K562 (cell line): ENCODE measurements at regions not wholly inside any gene's neighbourhood (a gene's known extent, or its start where the extent isn't known, plus 50 kb on each side); places are given as distances from the start of the nearest gene placed in this dataset.

ENCODE experiments used
- ATAC-seq: fragments of 200-7000 bp; cut with Tn5 transposase; 3 replicates; pipeline ENCODE4 v1.9.1; 2020; ENCODE audit warnings: moderate library complexity
- BruUV-seq: library from RNA; stranded (reverse); fragments of 400-500 nt; replicated peaks from 2 replicates; lab custom pipeline; 2021; lab: Mats Ljungman, UMichigan
- CTCF ChIA-PET: fragments of 300-600 bp; formaldehyde crosslinking; extraction: SDS; loops from one replicate; lab custom pipeline; 2021; ENCODE audit warnings: low intra/inter-chr PET ratio; lab: Yijun Ruan, JAX
- POLR2A ChIA-PET: fragments of 300-600, 350-650 bp; sonication (Branson Sonifier 250); formaldehyde crosslinking; extraction: SDS; loops from one replicate; lab custom pipeline; 2021; ENCODE audit warnings: antibody characterized with exemption, inconsistent platforms; lab: Yijun Ruan, JAX
- DNase-seq, 4 experiments: peaks; one replicate each; pipeline versions ENCODE4 v3.0.0 to v3.0.0-alpha.2; 2011 to 2018; ENCODE audit warnings: low spot score in 3 of 4, mixed read lengths in 3 of 4; ENCODE audit errors: extremely low read depth in 1 of 4
- FAIRE-seq: peaks from 2 replicates; lab custom pipeline; 2011; peaks lifted over from hg19 to GRCh38; lab: Jason Lieb, UNC
- H2AFZ ChIP-seq: 2 replicates; pipeline ENCODE4 v1.6.0; 2011; ENCODE audit warnings: low read depth, low read length, control low read depth, inconsistent platforms
- H3K27ac ChIP-seq: fragments of 200-600 bp; 3 replicates; pipeline ENCODE4 v1.8.0; 2011; ENCODE audit warnings: low read depth, mild to moderate bottlenecking, control low read depth, inconsistent platforms, low read length, moderate library complexity, mixed read lengths; ENCODE audit errors: extremely low read depth
- H3K27me3 ChIP-seq, 2 experiments: fragments of 300-600 bp in 1 of 2; 2 replicates in 1 of 2; 3 replicates in 1 of 2; pipeline versions ENCODE4 v1.6.0 to v1.8.0; 2011; ENCODE audit warnings: inconsistent platforms in 2 of 2, low read length in 2 of 2, mild to moderate bottlenecking in 1 of 2, mixed read lengths in 1 of 2, moderate library complexity in 1 of 2; ENCODE audit not compliant: control insufficient read depth in 2 of 2, insufficient read depth in 2 of 2
- H3K36me3 ChIP-seq: fragments of 300-600 bp; 3 replicates; pipeline ENCODE4 v1.8.0; 2011; ENCODE audit warnings: mild to moderate bottlenecking, low read length, inconsistent platforms; ENCODE audit not compliant: control insufficient read depth, insufficient read depth
- H3K4me1 ChIP-seq, 2 experiments: fragments of 200-600 bp in 1 of 2; replicated peaks in 1 of 2; 2 replicates in 1 of 2; 3 replicates in 1 of 2; pipeline versions ENCODE4 v1.5.1 to v1.8.0; 2011; ENCODE audit warnings: inconsistent platforms in 2 of 2, low read length in 2 of 2, mild to moderate bottlenecking in 1 of 2, mixed read lengths in 1 of 2, moderate library complexity in 1 of 2; ENCODE audit not compliant: control insufficient read depth in 2 of 2, insufficient read depth in 2 of 2
- H3K4me2 ChIP-seq: 2 replicates; pipeline ENCODE4 v1.6.1; 2011; ENCODE audit warnings: low read length, control low read depth, inconsistent platforms, mixed read lengths; ENCODE audit not compliant: insufficient read depth
- H3K4me3 ChIP-seq: fragments of 200-600 bp; sonication (generic), shearing (Covaris generic); 2 replicates; pipeline ENCODE4 v1.5.1; 2016; ENCODE audit warnings: control low read depth, inconsistent platforms
- H3K79me2 ChIP-seq: fragments of 200-600 bp; 3 replicates; pipeline ENCODE4 v1.8.0; 2011; ENCODE audit warnings: low read length, inconsistent platforms; ENCODE audit not compliant: control insufficient read depth, insufficient read depth
- H3K9ac ChIP-seq, 2 experiments: 2 replicates each; pipeline versions ENCODE4 v1.6.0 to v1.6.1; 2011; ENCODE audit warnings: low read depth in 2 of 2, low read length in 2 of 2, control low read depth in 1 of 2, inconsistent platforms in 1 of 2, mild to moderate bottlenecking in 1 of 2, mixed read lengths in 1 of 2; ENCODE audit not compliant: insufficient read depth in 1 of 2
- H3K9me1 ChIP-seq: one replicate; pipeline ENCODE4 v1.6.0; 2011; ENCODE audit warnings: inconsistent platforms, mild to moderate bottlenecking, low read length, moderate library complexity; ENCODE audit not compliant: control insufficient read depth, insufficient read depth
- H3K9me3 ChIP-seq: replicated peaks from 2 replicates; pipeline ENCODE4 v1.5.1; 2011; ENCODE audit warnings: low read depth, low read length, inconsistent platforms; ENCODE audit not compliant: control insufficient read depth, insufficient read depth
- H4K20me1 ChIP-seq: replicated peaks from 2 replicates; pipeline ENCODE4 v1.6.1; 2011; ENCODE audit warnings: low read length, inconsistent platforms, mixed read lengths; ENCODE audit not compliant: control insufficient read depth, insufficient read depth
- BCLAF1 ChIP-seq, 2 experiments: fragments of 450-650 bp in 1 of 2; IDR thresholded peaks; 2 replicates each; pipeline ENCODE4 v1.6.1; 2011 to 2017; ENCODE audit warnings: low read depth in 2 of 2, antibody characterized with exemption in 1 of 2, borderline replicate concordance in 1 of 2, low read length in 1 of 2, mild to moderate bottlenecking in 1 of 2, mixed read lengths in 1 of 2; ENCODE audit not compliant: control insufficient read depth in 1 of 2
- HES1 ChIP-seq: fragments of 450-650 bp; IDR thresholded peaks from 2 replicates; pipeline ENCODE4 v1.6.1; 2016; ENCODE audit warnings: low read depth, mild to moderate bottlenecking, moderate library complexity
- IRF9 ChIP-seq: fragments of 450-650 bp; IDR thresholded peaks from 2 replicates; pipeline ENCODE4 v1.6.1; 2016; ENCODE audit warnings: missing biosample characterization, missing genetic modification characterization
- KHSRP ChIP-seq: fragments of 450-650 bp; IDR thresholded peaks from 2 replicates; pipeline ENCODE4 v1.6.1; 2017
- KLF1 ChIP-seq: fragments of 450-650 bp; IDR thresholded peaks from 2 replicates; pipeline ENCODE4 v1.6.1; 2016; ENCODE audit warnings: missing genetic modification characterization, missing compliant biosample characterization
- MAZ ChIP-seq, 2 experiments: fragments of 450-650 bp in 1 of 2; sonication (generic) in 1 of 2; formaldehyde crosslinking; IDR thresholded peaks in 1 of 2; conservative IDR thresholded peaks in 1 of 2; 2 replicates each; pipeline versions ENCODE4 v1.4.0 to v1.5.0; 2020; ENCODE audit warnings: mild to moderate bottlenecking in 1 of 2, missing genetic modification reagents in 1 of 2
- RAD21 ChIP-seq, 2 experiments: fragments of 250-450 bp in 1 of 2; fragments of 450-650 bp in 1 of 2; sonication (Bioruptor Pico) in 1 of 2; formaldehyde crosslinking in 1 of 2; IDR thresholded peaks in 1 of 2; conservative IDR thresholded peaks in 1 of 2; 2 replicates each; pipeline versions ENCODE4 v1.4.0 to v1.8.0; 2020 to 2022; ENCODE audit warnings: mild to moderate bottlenecking in 2 of 2, moderate library complexity in 1 of 2
- RCOR1 ChIP-seq, 2 experiments: IDR thresholded peaks; 2 replicates each; pipeline ENCODE4 v1.6.1; 2012; ENCODE audit warnings: low read depth in 2 of 2, low read length in 2 of 2, borderline replicate concordance in 1 of 2, improper control_type of control experiment in 1 of 2
- SRSF3 ChIP-seq: fragments of 200-400 bp; formaldehyde crosslinking; IDR thresholded peaks from 2 replicates; pipeline ENCODE4 v1.6.1; 2016; ENCODE audit warnings: mild to moderate bottlenecking, low read length, moderate library complexity; ENCODE audit not compliant: insufficient read depth
- ZNF507 ChIP-seq: conservative IDR thresholded peaks from 2 replicates; pipeline ENCODE4 v1.6.1; 2017; ENCODE audit warnings: missing genetic modification characterization, missing compliant biosample characterization
- WGBS: fragments of 100-300 bp; shearing (Covaris generic); methylation state at CpG from one replicate; pipeline ENCODE4 v1.1.6; 2016; ENCODE audit warnings: low coverage, mixed read lengths; ENCODE audit not compliant: insufficient coverage; ENCODE audit errors: missing lambda C conversion rate; 5-methylcytosine and 5-hydroxymethylcytosine counted together
- in situ Hi-C: fragments of 300-500 bp; cut with MboI; formaldehyde crosslinking; loops from 4 replicates; pipeline ENCODE4 v1.15.0; 2018; ENCODE audit warnings: inconsistent platforms, mixed read lengths
- intact Hi-C: fragments of 100-400 bp; cut with micrococcal nuclease; formaldehyde crosslinking; loops from 2 replicates; pipeline ENCODE4 v1.14.2; 2022
- TF ChIP-seq, protein P1 (sequence below): fragments of 450-650 bp; formaldehyde crosslinking; IDR thresholded peaks from 2 replicates; pipeline ENCODE4 v1.4.0; 2022; ENCODE audit warnings: missing genetic modification characterization
- TF ChIP-seq, protein P2 (sequence below): IDR thresholded peaks from 2 replicates; pipeline ENCODE4 v1.6.1; 2012; ENCODE audit warnings: low read depth, low read length, improper control_type of control experiment, borderline replicate concordance

- Histone ChIP-seq H3K9ac (no peak overlapping the region), H3K36me3 (no peaks in the 10 kb centered on the region), H3K9me1 (no peaks in the 10 kb centered on the region), H4K20me1 (no peaks in the 10 kb centered on the region), H3K27me3 (peaks cover 3% of the 10 kb centered on the region in 2 experiments; a peak in 1 of 5 replicates), H3K9me3 (no peaks in the 10 kb centered on the region), H3K4me3 (no peak overlapping the region), H3K27ac (no peak overlapping the region), H3K4me2 (no peak overlapping the region), H2AFZ (no peak overlapping the region), H3K4me1 (no peaks in the 10 kb centered on the region; a peak in 1 of 5 replicates), H3K79me2 (no peaks in the 10 kb centered on the region)
- intact Hi-C loops, result no loop called here
- DNase-seq (peak in 2 of 4 experiments; percentile 17 to 47), FAIRE-seq (peak; percentile 81), ATAC-seq (peak; percentile 71)
- ChIA-PET CTCF (no interaction called here), POLR2A (no interaction called here)
- in situ Hi-C loops, result no loop called here
- 0% methylated on average over 4 of the region's 4 CpGs for WGBS
- no TSS peak for BruUV-seq
- TF ChIP-seq, protein P1, sequence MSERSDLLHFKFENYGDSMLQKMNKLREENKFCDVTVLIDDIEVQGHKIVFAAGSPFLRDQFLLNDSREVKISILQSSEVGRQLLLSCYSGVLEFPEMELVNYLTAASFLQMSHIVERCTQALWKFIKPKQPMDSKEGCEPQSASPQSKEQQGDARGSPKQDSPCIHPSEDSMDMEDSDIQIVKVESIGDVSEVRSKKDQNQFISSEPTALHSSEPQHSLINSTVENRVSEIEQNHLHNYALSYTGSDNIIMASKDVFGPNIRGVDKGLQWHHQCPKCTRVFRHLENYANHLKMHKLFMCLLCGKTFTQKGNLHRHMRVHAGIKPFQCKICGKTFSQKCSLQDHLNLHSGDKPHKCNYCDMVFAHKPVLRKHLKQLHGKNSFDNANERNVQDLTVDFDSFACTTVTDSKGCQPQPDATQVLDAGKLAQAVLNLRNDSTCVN (CRISPR knock-in tag), result no peak
- no peak for TF ChIP-seq BCLAF1 (IDR thresholded peaks at IDR 0.05; ENCODE audit: borderline replicate concordance in 1 of 2, control insufficient read depth in 1 of 2, low read depth in 2 of 2, low read length in 1 of 2)
- peak; percentile 84; the same call in 1 of the 2 replicates for TF ChIP-seq IRF9 (tag)
- peak in 1 of 2 experiments; percentile 85; a peak in 1 of 4 replicates for TF ChIP-seq RCOR1 (IDR thresholded peaks at IDR 0.05; ENCODE audit: borderline replicate concordance in 1 of 2, low read depth in 2 of 2, low read length in 2 of 2)
- no peak for TF ChIP-seq MAZ (CRISPR knock-in tag; conservative IDR thresholded peaks at IDR 0.05 in 1 of 2, IDR thresholded peaks at IDR 0.05 in 1 of 2)
- TF ChIP-seq HES1, result no peak
- TF ChIP-seq RAD21 (CRISPR knock-in tag; conservative IDR thresholded peaks at IDR 0.05 in 1 of 2, IDR thresholded peaks at IDR 0.05 in 1 of 2), result peak in 1 of 2 experiments; percentile 20; a peak in 1 of 4 replicates
- TF ChIP-seq, protein P2, sequence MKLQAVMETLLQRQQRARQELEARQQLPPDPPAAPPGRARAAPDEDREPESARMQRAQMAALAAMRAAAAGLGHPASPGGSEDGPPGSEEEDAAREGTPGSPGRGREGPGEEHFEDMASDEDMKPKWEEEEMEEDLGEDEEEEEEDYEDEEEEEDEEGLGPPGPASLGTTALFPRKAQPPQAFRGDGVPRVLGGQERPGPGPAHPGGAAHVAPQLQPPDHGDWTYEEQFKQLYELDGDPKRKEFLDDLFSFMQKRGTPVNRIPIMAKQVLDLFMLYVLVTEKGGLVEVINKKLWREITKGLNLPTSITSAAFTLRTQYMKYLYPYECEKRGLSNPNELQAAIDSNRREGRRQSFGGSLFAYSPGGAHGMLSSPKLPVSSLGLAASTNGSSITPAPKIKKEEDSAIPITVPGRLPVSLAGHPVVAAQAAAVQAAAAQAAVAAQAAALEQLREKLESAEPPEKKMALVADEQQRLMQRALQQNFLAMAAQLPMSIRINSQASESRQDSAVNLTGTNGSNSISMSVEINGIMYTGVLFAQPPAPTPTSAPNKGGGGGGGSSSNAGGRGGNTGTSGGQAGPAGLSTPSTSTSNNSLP, result no peak
- no peak for TF ChIP-seq KLF1 (tag)
- TF ChIP-seq KHSRP, result no peak
- no peak for TF ChIP-seq SRSF3
- TF ChIP-seq ZNF507 (tag), result no peak
Measured at GRCh38 chr15:50828610-50829206, 63.2 kb upstream of the SPPL2A start.
